HG03457 (cell line): ENCODE measurements at regions not wholly inside any gene's neighbourhood (a gene's known extent, or its start where the extent isn't known, plus 50 kb on each side); places are given as distances from the start of the nearest gene placed in this dataset.
"Not testable (repeated sequence)": the region's sequence is repeated elsewhere in the genome, so short reads cannot be mapped to it uniquely, and the experiment has no call there.

ENCODE experiments used
- ATAC-seq: cut with Tn5 transposase; IDR thresholded peaks from one replicate; pipeline ENCODE4 v1.9.1; 2021; ENCODE audit warnings: moderate number of reproducible peaks; ENCODE audit not compliant: unreplicated experiment

DNA sequence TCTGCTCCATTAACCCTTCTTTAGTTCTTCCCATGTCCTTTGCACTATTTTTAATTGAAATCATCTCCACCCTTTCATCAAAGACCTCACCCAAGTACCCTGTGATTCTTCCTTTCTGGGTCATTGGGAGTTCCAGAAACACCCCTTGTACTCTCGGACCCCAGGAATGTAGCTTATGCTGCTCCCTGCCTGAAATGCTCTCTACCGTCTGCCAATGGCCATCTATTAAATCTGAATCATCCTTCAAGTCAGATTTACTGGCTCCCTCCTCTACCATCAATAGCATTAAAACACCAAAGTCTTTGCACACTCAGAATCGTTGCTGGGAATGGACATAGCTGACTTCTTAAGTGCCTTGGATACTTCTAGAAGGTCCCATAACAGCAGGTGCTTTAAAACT, 73.2 kb upstream of the GADD45A start:
- ATAC-seq: no peak

DNA sequence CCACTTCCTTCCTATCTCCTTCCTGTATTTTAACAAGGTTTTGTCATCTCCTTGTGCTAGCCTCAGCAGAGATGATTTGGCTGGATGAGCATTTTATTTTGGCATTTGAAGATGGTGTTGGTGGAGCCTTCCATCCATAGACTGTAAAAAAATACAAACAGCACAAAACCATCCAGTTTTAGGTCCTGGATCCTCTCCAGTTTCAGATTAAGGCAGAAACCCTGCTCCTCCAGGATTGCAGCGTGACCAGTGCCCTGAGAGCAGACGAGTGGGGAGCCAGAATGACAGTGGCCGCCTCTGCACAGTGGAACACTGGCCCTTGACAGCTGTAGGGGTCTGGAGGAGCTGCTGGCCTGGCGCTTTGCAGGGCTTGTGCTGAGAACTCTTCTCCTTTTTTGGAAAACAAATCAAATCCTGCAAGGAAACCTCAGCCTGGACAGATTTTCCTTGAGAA, 72.2 kb upstream of the GADD45A start:
- ATAC-seq: no peak

GRCh38 chr1:67613479-67613878, 71.5 kb upstream of the GADD45A start:
- ATAC-seq: not testable (repeated sequence)

DNA sequence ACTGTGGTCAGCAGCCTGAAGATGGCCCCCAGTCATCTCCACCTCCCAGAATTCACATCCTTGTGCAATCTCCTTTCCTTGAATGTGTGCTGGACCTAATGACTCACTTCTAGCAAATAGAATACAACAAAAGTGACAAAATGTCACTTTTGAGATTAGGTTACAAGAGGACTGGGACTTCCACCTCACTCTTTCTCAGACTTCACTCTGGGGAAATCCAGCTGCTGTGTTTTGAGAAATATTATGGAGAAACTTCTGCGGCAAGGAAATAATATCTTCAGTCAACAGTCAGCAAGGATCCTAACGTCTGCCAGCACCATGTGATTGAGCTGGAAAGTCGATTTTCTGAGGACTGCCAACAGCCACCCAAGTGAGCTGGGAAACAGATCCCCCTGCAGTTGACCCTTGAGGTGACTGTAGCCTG, 70.5 kb upstream of the GADD45A start:
- ATAC-seq: no peak

GRCh38 chr1:67615886-67616285, 69.1 kb upstream of the GADD45A start:
- no peak for ATAC-seq

- no peak for ATAC-seq
Observed at GRCh38 chr1:67616394-67616985, 68.5 kb upstream of the GADD45A start.

GRCh38 chr1:67618285-67619018, 66.5 kb upstream of the GADD45A start:
- ATAC-seq: no peak

DNA sequence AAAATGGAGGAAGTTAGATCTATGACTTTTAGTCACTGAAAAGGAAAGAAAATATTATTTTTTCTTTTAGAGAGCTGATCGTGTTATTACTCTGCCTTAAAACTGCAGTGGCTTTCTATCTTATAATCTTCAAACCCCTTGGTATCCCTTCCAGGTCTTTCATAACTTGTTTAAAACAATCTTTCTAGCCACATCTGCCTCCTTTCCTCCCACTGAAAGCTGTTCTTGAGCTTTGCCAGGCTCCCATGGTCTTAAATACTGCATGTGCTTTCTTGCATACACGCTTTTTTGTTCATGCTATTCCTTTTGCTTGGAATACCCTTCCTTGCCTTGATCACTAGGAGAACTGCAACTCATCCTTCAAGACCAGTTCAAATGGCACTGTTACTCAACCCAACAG, 65.9 kb upstream of the GADD45A start:
- no peak for ATAC-seq

DNA sequence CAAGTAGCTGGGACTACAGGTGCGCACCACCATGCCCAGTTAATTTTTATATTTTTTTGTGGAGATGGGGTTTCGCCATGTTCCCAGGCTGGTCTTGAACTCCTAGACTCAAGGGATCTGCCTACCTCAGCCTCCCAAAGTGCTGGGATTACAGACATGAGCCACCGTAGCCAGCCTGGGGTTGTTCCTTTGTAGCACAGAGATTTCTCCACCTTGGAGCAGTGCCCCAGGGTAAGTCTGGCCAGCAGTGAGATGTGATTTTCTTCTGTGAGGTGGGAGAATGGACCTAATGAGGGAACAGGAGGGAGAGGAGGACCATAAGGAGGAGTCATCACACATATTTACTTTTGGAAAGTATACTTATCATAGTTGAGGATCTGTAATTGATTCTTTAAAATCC, 61.1 kb upstream of the GADD45A start:
- no peak for ATAC-seq

DNA sequence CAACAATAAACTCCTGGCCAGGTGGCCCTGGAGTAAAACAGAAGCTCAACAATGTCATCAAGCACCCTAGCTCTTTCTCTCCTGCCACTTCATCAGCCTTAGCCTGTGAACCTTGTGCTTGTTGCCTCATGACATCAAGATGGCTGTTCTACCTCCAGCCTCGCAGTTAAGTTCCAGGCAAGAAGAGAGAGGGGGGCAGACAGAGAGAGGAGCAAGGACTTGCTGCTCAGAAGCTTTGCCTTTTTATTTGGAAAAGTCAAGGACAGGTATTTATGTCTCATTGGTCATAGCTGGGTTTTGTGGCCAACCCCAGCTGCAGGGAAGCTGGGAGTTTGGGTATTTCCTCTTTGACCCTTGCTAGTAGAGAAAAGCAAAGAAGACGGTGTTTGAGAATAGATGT, 60.3 kb upstream of the GADD45A start:
- ATAC-seq: no peak

DNA sequence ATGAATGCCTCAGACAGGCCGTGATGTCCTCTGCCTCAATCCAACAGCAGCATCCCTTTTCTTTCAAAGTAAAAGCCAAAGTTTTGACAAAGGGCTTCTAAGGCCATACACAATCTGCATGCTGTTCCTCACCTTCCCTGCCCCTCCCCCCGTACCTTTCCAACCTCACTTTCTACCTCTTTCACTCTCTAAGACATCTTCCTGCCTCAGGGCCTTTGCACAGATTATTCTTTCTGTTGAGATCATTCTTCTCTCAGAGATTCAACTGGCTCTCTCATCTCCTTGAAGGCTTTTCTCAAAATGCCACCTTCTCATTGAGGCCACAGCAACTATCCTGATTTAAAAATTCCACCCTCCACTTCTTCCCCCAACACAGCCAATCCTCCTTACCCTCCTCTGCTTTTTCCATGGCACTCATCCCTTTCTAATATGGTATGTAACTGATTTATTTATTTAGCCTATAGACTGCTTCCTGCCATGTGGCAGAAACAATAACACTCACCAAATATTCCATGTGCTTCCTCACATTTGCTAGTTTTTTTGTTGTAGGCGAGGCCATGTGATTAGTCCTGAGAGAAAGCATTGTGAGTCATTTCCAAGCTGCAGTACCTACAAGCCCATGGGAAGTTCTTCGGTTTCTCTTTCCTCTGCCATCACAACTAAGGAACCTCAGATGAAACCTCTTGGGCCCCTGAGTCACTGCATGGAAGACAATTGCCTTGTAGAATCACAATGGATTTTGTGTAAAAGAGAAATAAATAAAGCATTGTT, 58.7 kb upstream of the GADD45A start:
- ATAC-seq: no peak

GRCh38 chr1:67626861-67627235, 58.2 kb upstream of the GADD45A start:
- ATAC-seq: no peak

- ATAC-seq: no peak
Observed at GRCh38 chr1:67627336-67627735, 57.7 kb upstream of the GADD45A start.

DNA sequence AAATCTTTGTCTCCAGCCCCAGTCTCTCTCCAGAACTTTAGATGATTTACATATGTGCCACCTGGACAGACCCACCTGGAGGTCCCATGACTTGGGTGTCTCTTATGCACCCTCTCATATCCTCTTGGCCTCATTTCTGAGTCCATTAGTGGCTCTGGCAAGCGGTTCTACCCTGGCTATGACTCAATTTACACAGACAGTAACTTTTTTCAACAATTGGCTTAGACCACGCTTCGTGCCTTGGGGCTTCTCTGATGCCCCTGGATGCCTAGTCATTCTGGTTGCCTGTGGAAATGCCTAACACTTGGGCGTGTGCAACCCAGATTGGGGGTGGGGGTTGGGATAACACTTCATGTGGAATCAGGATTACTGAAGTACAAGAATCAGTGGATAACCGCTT, 57.1 kb upstream of the GADD45A start:
- ATAC-seq: no peak

- no peak for ATAC-seq
Observed at GRCh38 chr1:67629370-67630075, 55.5 kb upstream of the GADD45A start.

DNA sequence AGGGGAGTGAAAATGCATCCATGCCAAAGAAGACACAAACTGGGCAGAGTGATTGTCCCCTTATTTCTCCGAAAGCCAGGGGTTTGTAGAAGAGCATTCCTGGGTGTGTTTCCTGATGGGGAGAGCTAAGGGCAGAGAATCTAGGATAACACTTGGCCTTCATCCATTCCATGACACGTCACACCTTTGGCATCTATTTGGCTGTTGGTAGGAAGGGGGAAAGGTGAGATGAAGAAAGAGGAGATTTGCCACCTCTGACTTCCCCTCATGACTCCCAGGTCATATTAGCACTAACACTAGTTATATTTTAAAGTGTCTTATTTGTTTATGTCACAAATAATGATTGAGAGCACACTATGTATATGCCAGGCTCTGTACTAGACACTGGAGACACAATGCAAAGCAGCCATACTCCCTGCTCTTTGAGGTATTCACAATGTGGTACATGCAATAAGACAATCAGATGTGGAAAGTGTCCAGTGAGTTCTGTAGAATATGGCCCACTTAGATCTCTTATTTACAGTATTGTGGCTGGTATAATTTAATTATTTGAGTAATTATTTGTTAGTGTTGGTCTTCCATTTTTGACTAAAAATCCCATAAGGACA, 54.5 kb upstream of the GADD45A start:
- ATAC-seq: no peak

GRCh38 chr1:67632356-67632755, 52.6 kb upstream of the GADD45A start:
- ATAC-seq: no peak

GRCh38 chr1:67632811-67633655, 52.0 kb upstream of the GADD45A start:
- no peak for ATAC-seq

DNA sequence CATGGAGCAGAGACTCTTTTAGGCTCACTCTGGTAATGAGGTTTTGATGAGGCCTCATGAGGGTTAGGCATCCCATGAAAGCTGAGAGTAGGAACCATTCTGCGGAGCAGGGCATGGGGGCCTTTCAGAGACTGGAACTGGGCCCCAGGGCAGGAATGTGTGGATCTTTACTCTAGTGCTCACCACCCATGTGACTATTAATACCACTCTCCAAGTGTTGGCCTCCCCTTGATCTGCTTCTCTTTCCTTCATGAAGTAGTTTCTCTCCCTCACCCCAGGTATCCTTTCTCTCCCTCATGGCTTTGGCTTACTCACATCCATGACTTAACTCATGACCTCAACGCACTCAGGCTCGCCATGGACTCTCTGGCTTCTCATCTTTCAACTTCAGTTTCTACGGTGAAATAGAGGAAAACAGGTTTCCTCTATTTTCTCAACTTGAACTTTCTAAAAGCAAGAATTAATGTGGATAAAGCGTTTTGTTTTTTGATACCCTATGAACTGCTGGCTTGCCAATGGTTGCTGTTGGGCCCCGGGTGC, 50.5 kb upstream of the GADD45A start:
- ATAC-seq: no peak
